PFSK-1 (cell line): ENCODE measurements at regions not wholly inside any gene's neighbourhood (a gene's known extent, or its start where the extent isn't known, plus 50 kb on each side); places are given as distances from the start of the nearest gene placed in this dataset.

Experiments
- FOXP2 ChIP-seq: optimal IDR thresholded peaks from 2 replicates; pipeline ENCODE3; 2011; ENCODE audit warnings: borderline replicate concordance, control low read depth, inconsistent platforms; ENCODE audit not compliant: insufficient read depth; ENCODE audit errors: extremely low read length, extremely low read depth
- POLR2AphosphoS5 ChIP-seq: IDR thresholded peaks from 2 replicates; pipeline ENCODE4 v1.6.1; 2012; ENCODE audit warnings: low read depth, mild to moderate bottlenecking, control low read depth, low read length, moderate library complexity
- REST ChIP-seq, 2 experiments: IDR thresholded peaks; 2 replicates each; pipeline versions ENCODE4 v1.6.1 to v1.8.0; 2011 to 2012; ENCODE audit warnings: low read depth in 2 of 2, low read length in 2 of 2, control low read depth in 1 of 2, inconsistent platforms in 1 of 2, mild to moderate bottlenecking in 1 of 2, moderate library complexity in 1 of 2; ENCODE audit not compliant: insufficient read depth in 1 of 2
- SIN3A ChIP-seq: IDR thresholded peaks from 2 replicates; pipeline ENCODE4 v1.6.1; 2012; ENCODE audit warnings: mild to moderate bottlenecking, low read length, moderate library complexity, borderline replicate concordance; ENCODE audit not compliant: insufficient read depth
- TAF1 ChIP-seq: IDR thresholded peaks from 2 replicates; pipeline ENCODE4 v1.6.1; 2012; ENCODE audit warnings: low read length, control low read depth, borderline replicate concordance; ENCODE audit not compliant: insufficient read depth

DNA sequence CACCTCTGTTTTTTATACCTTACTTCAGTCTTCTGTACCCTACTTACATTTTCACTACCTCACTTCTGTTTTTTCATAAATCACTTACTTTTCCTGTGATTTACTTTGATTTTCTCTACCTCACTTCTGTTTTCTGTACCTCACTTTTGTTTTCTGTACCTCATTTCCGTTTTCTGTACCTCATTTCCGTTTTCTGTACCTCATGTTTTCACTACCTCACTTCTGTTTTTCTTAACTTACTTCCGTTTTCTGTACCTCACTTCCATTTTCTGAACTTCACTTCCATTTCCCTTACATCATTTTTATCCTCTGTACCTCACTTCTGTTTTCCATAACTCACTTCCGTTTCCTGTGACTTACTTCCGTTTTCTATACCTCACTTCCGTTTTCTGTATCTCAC is 492.0 kb upstream of the AKR1E2 start:
- TF ChIP-seq TAF1, result no peak

DNA sequence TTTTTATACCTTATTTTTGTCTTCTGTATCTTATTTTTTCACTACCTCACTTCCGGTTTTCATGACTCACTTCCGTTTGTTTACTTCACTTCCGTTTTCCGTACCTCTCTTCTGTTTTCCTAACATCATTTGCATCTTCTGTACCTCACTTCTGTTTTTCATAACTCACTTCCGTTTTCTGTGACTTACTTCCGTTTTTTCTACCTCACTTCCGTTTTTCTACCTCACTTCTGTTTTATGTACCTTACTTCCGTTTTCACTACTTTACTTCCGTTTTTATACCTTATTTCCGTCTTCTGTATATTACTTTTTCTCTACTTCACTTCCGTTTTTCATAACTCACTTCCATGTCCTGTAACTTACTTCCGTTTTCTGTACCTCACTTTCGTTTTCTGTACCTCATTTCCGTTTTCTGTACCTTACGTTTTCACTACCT is 492.5 kb upstream of the AKR1E2 start:
- no peak for TF ChIP-seq REST (IDR thresholded peaks at IDR 0.05; ENCODE audit: insufficient read depth in 1 of 2, low read depth in 2 of 2, low read length in 2 of 2)
- no peak for TF ChIP-seq TAF1
- TF ChIP-seq SIN3A, result no peak
- no peak for TF ChIP-seq FOXP2
- TF ChIP-seq POLR2AphosphoS5, result no peak

GRCh38 chr10:4332764-4333458 is 493.1 kb upstream of the AKR1E2 start:
- TF ChIP-seq REST (IDR thresholded peaks at IDR 0.05; ENCODE audit: insufficient read depth in 1 of 2, low read depth in 2 of 2, low read length in 2 of 2), result no peak
- TF ChIP-seq TAF1, result no peak
- TF ChIP-seq POLR2AphosphoS5, result no peak
- no peak for TF ChIP-seq FOXP2
- no peak for TF ChIP-seq SIN3A

DNA sequence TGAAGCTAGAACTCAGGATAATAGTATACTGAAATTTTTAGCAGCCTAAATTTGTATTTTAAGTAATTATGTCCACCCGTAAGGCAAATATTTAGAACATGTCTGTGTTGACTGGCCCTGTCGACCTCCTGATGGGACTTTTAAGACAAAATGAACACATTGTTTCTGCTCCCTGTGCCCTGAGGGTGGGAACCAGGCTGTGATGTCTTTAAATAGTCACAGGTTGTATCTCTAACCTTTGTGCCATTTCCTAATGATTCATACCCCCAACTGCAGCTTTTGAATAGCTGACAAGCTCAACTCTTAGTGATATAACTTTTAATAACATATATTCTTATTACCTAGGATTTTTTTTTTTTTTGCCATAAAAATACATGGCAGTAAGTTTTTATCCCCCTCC is 494.9 kb upstream of the AKR1E2 start:
- TF ChIP-seq TAF1, result no peak
- TF ChIP-seq POLR2AphosphoS5, result no peak
- TF ChIP-seq SIN3A, result no peak
- no peak for TF ChIP-seq FOXP2
- TF ChIP-seq REST (IDR thresholded peaks at IDR 0.05; ENCODE audit: insufficient read depth in 1 of 2, low read depth in 2 of 2, low read length in 2 of 2), result no peak

GRCh38 chr10:4330636-4331035 is 495.4 kb upstream of the AKR1E2 start:
- TF ChIP-seq REST (IDR thresholded peaks at IDR 0.05; ENCODE audit: insufficient read depth in 1 of 2, low read depth in 2 of 2, low read length in 2 of 2) (no peak), FOXP2 (no peak), SIN3A (no peak), POLR2AphosphoS5 (no peak), TAF1 (no peak)
